ENCODE measurements at regions not wholly inside any gene's neighbourhood (a gene's known extent, or its start where the extent isn't known, plus 50 kb on each side); places are given as distances from the start of the nearest gene placed in this dataset.

GRCh38 chr21:20611008-20611407 lies 387.2 kb upstream of the NCAM2 start:
- TF ChIP-seq CTCF (conservative IDR thresholded peaks at IDR 0.05), result no peak
- H3K27ac ChIP-seq, result no peak overlapping the region

- no peak overlapping the region for H3K27ac ChIP-seq
- TF ChIP-seq CTCF (conservative IDR thresholded peaks at IDR 0.05), result no peak
These were observed 384.6 kb upstream of the NCAM2 start for GRCh38 chr21:20613654-20614053.

GRCh38 chr21:20617130-20617529 lies 381.1 kb upstream of the NCAM2 start:
- H3K27ac ChIP-seq, result no peak overlapping the region
- TF ChIP-seq CTCF (conservative IDR thresholded peaks at IDR 0.05), result no peak

- H3K27ac ChIP-seq, result no peak overlapping the region
- TF ChIP-seq CTCF (conservative IDR thresholded peaks at IDR 0.05), result no peak
These were observed 379.3 kb upstream of the NCAM2 start for GRCh38 chr21:20618878-20619277.

- H3K27ac ChIP-seq, result no peak overlapping the region
- TF ChIP-seq CTCF (conservative IDR thresholded peaks at IDR 0.05), result no peak
These were observed 370.6 kb upstream of the NCAM2 start for GRCh38 chr21:20627594-20627993.

GRCh38 chr21:20631633-20632032 lies 366.6 kb upstream of the NCAM2 start:
- TF ChIP-seq CTCF (conservative IDR thresholded peaks at IDR 0.05), result no peak

GRCh38 chr21:20639026-20639425 lies 359.2 kb upstream of the NCAM2 start:
- H3K27ac ChIP-seq, result no peak overlapping the region
- no peak for TF ChIP-seq CTCF (conservative IDR thresholded peaks at IDR 0.05)

More at GRCh38 chr21:20631633-20632032, 366.6 kb upstream of the NCAM2 start:
- H3K27ac ChIP-seq, result no peak overlapping the region

GRCh38 chr21:20641241-20641640 lies 357.0 kb upstream of the NCAM2 start:
- TF ChIP-seq CTCF (conservative IDR thresholded peaks at IDR 0.05), result no peak
- H3K27ac ChIP-seq, result no peak overlapping the region

Measured in VCaP (cell line).